ENCODE measurements at regions not wholly inside any gene's neighbourhood (a gene's known extent, or its start where the extent isn't known, plus 50 kb on each side); places are given as distances from the start of the nearest gene placed in this dataset.
"Not testable (repeated sequence)": the region's sequence is repeated elsewhere in the genome, so short reads cannot be mapped to it uniquely, and the experiment has no call there.

- no peak for DNase-seq (ENCODE audit: low read depth)
Measured at GRCh38 chr12:68509242-68509641, 101.5 kb upstream of the RAP1B start.

- DNase-seq (ENCODE audit: low read depth) = no peak
Measured at GRCh38 chr12:68510397-68510796, 100.3 kb upstream of the RAP1B start.

GRCh38 chr12:68514807-68515411 is 95.8 kb upstream of the RAP1B start:
- no peak for DNase-seq (ENCODE audit: low read depth)

GRCh38 chr12:68515793-68516192 is 94.9 kb upstream of the RAP1B start:
- no peak for DNase-seq (ENCODE audit: low read depth)

- DNase-seq (ENCODE audit: low read depth) = peak; percentile 77
Measured at GRCh38 chr12:68521321-68521839, 89.3 kb upstream of the RAP1B start.

GRCh38 chr12:68521848-68522502 is 88.7 kb upstream of the RAP1B start:
- DNase-seq (ENCODE audit: low read depth) = peak; percentile 78

- DNase-seq (ENCODE audit: low read depth) = peak; percentile 22
Measured at GRCh38 chr12:68529466-68529865, 81.2 kb upstream of the RAP1B start.

GRCh38 chr12:68529869-68530268 is 80.8 kb upstream of the RAP1B start:
- DNase-seq (ENCODE audit: low read depth) = no peak

GRCh38 chr12:68530299-68530698 is 80.4 kb upstream of the RAP1B start:
- DNase-seq (ENCODE audit: low read depth) = no peak

- DNase-seq (ENCODE audit: low read depth) = peak; percentile 86
Measured at GRCh38 chr12:68530965-68531364, 79.7 kb upstream of the RAP1B start.

- DNase-seq (ENCODE audit: low read depth) = peak; percentile 3
Measured at GRCh38 chr12:68532204-68532886, 78.4 kb upstream of the RAP1B start.

GRCh38 chr12:68532887-68533248 is 77.8 kb upstream of the RAP1B start:
- no peak for DNase-seq (ENCODE audit: low read depth)

GRCh38 chr12:68534108-68534507 is 76.6 kb upstream of the RAP1B start:
- no peak for DNase-seq (ENCODE audit: low read depth)

- no peak for DNase-seq (ENCODE audit: low read depth)
Measured at GRCh38 chr12:68536885-68537485, 73.7 kb upstream of the RAP1B start.

- no peak for DNase-seq (ENCODE audit: low read depth)
Measured at GRCh38 chr12:68537571-68537970, 73.1 kb upstream of the RAP1B start.

- peak; percentile 50 for DNase-seq (ENCODE audit: low read depth)
Measured at GRCh38 chr12:68538726-68539614, 71.7 kb upstream of the RAP1B start.

GRCh38 chr12:68539615-68539952 is 71.1 kb upstream of the RAP1B start:
- peak; percentile 43 for DNase-seq (ENCODE audit: low read depth)

- DNase-seq (ENCODE audit: low read depth) = not testable (repeated sequence)
Measured at GRCh38 chr12:68540768-68541167, 69.9 kb upstream of the RAP1B start.

- DNase-seq (ENCODE audit: low read depth) = not testable (repeated sequence)
Measured at GRCh38 chr12:68547318-68547717, 63.4 kb upstream of the RAP1B start.

- not testable (repeated sequence) for DNase-seq (ENCODE audit: low read depth)
Measured at GRCh38 chr12:68552605-68553195, 58.0 kb upstream of the RAP1B start.

GRCh38 chr12:68557011-68557730 is 53.5 kb upstream of the RAP1B start:
- DNase-seq (ENCODE audit: low read depth) = peak; percentile 32
